ENCODE measurements at regions not wholly inside any gene's neighbourhood (a gene's known extent, or its start where the extent isn't known, plus 50 kb on each side); places are given as distances from the start of the nearest gene placed in this dataset.

DNA sequence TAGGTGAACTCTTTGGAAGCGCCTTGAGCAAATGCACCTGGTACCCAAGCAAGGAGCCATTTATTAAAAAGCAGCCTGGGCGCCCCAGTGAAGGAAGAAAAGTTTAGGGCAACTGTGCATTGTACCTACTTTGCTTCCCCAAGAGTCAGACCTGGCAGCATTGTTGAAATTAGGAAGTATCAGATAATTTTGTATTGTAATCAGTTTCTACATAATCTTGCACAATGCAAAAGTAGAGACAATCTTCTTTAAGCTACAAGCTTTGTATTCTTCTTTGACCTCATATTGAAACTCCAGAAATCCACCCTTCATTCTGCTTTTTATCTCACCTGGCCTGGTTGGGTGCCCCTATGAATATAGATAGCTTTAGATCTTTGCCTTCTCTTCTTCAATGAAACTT is 490.8 kb downstream of the RASEF start:
- no peak for TF ChIP-seq CTCF (IDR thresholded peaks at IDR 0.05; ENCODE audit: low read depth, low read length)
- no peak overlapping the region for H3K4me3 ChIP-seq (ENCODE audit: low read depth, low read length)

GRCh38 chr9:82574911-82575310 is 488.0 kb downstream of the RASEF start:
- TF ChIP-seq CTCF (IDR thresholded peaks at IDR 0.05; ENCODE audit: low read depth, low read length) = no peak
- H3K4me3 ChIP-seq (ENCODE audit: low read depth, low read length) = no peak overlapping the region

- no peak overlapping the region for H3K4me3 ChIP-seq (ENCODE audit: low read depth, low read length)
- no peak for TF ChIP-seq CTCF (IDR thresholded peaks at IDR 0.05; ENCODE audit: low read depth, low read length)
Observed at GRCh38 chr9:82580921-82581320, 482.0 kb downstream of the RASEF start.

DNA sequence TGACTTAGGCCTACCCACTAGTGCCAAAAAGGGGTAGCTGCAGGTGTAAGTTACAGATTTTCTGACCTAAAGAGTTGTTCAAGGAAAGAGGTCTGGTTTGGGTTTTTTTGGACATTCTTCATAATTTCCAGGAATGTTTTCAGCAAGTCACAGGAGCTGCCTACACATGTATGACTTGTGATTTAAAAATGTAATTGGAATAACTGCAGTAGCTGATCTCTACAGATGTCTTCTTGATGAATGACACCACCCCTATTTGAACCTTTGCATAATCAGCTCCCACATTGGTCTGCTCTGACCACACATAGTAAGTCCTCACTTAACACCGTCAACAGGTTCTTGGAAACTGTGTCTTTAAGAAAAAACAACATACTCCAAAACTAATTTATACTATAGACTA is 481.4 kb downstream of the RASEF start:
- no peak overlapping the region for H3K4me3 ChIP-seq (ENCODE audit: low read depth, low read length)
- no peak for TF ChIP-seq CTCF (IDR thresholded peaks at IDR 0.05; ENCODE audit: low read depth, low read length)

GRCh38 chr9:82581935-82582334 is 481.0 kb downstream of the RASEF start:
- TF ChIP-seq CTCF (IDR thresholded peaks at IDR 0.05; ENCODE audit: low read depth, low read length) = no peak
- no peak overlapping the region for H3K4me3 ChIP-seq (ENCODE audit: low read depth, low read length)

- H3K4me3 ChIP-seq (ENCODE audit: low read depth, low read length) = no peak overlapping the region
- TF ChIP-seq CTCF (IDR thresholded peaks at IDR 0.05; ENCODE audit: low read depth, low read length) = no peak
Observed at GRCh38 chr9:82582693-82583092, 480.2 kb downstream of the RASEF start.

DNA sequence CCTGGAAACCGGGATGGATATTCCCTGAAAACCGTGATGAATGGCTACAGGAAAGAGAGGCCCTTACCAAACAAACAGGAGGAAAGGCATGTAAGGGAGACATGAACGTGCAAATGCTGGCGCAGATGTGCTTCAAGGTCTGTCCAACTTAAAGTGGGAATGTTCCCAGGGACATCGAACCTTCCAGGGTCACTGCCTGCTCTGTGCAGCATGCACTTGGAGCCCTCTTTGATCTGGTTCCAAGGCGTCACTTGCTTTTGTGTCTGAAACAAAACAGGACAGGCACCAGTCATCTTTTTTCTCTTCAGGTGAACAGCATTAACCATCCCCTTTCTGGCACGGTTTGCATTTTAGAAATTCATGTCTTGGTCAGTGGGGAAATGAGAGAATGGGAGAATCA is 479.4 kb downstream of the RASEF start:
- TF ChIP-seq CTCF (IDR thresholded peaks at IDR 0.05; ENCODE audit: low read depth, low read length) = no peak
- no peak overlapping the region for H3K4me3 ChIP-seq (ENCODE audit: low read depth, low read length)

Data from WI38 (cell line).